ENCODE measurements at regions not wholly inside any gene's neighbourhood (a gene's known extent, or its start where the extent isn't known, plus 50 kb on each side); places are given as distances from the start of the nearest gene placed in this dataset.

DNA sequence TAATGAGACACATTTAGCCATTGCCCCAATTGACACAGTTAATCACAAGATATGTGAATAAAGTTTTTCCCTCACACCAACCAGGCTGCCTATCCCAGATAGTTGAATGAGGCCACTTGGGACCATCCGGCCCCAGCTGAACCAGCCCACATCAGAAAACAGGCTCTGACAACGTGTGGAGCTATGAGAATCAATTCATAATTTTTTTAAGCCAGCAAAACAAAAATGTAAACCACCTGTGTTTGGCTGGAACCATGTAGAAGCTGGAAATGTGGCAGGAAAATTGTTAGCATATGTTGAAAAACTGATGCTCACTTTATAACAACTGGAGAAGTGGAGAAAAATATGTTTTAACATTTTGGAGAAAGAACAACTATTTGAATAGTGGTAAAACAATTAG lies 1161.3 kb downstream of the SLITRK1 start:
- TF ChIP-seq EZH2 (IDR thresholded peaks at IDR 0.05; ENCODE audit: low read length, unreplicated experiment) (no peak), CTCF (conservative IDR thresholded peaks at IDR 0.05; ENCODE audit: low read depth, low read length) (no peak)
